ENCODE measurements at regions not wholly inside any gene's neighbourhood (a gene's known extent, or its start where the extent isn't known, plus 50 kb on each side); places are given as distances from the start of the nearest gene placed in this dataset.

GRCh38 chr10:6643962-6644361 is 63.9 kb upstream of the PRKCQ start:
- no peak for TF ChIP-seq CTCF (IDR thresholded peaks at IDR 0.05; ENCODE audit: low read depth, low read length)
- no peak overlapping the region for H3K4me3 ChIP-seq (ENCODE audit: low read depth, low read length)

GRCh38 chr10:6642876-6643275 is 62.8 kb upstream of the PRKCQ start:
- TF ChIP-seq CTCF (IDR thresholded peaks at IDR 0.05; ENCODE audit: low read depth, low read length), result no peak

GRCh38 chr10:6640433-6641040 is 60.5 kb upstream of the PRKCQ start:
- no peak overlapping the region for H3K4me3 ChIP-seq (ENCODE audit: low read depth, low read length)
- TF ChIP-seq CTCF (IDR thresholded peaks at IDR 0.05; ENCODE audit: low read depth, low read length), result no peak

More at GRCh38 chr10:6642876-6643275, 62.8 kb upstream of the PRKCQ start:
- H3K4me3 ChIP-seq (ENCODE audit: low read depth, low read length), result no peak overlapping the region

GRCh38 chr10:6637053-6637452 is 57.0 kb upstream of the PRKCQ start:
- no peak overlapping the region for H3K4me3 ChIP-seq (ENCODE audit: low read depth, low read length)
- TF ChIP-seq CTCF (IDR thresholded peaks at IDR 0.05; ENCODE audit: low read depth, low read length), result no peak

- no peak for TF ChIP-seq CTCF (IDR thresholded peaks at IDR 0.05; ENCODE audit: low read depth, low read length)
- H3K4me3 ChIP-seq (ENCODE audit: low read depth, low read length), result no peak overlapping the region
These were observed 55.7 kb upstream of the PRKCQ start for GRCh38 chr10:6635784-6636183.

Measured in WI38 (cell line).